Right atrium auricular region (tissue), 2 donors: ENCODE measurements at regions not wholly inside any gene's neighbourhood (a gene's known extent, or its start where the extent isn't known, plus 50 kb on each side); places are given as distances from the start of the nearest gene placed in this dataset.

Experiments
- DNase-seq: peaks from one replicate; pipeline ENCODE4 v3.0.0-alpha.2; 2019; ENCODE audit warnings: low spot score
- H3K27ac ChIP-seq, 2 donors: fragments of 200-600 bp; sonication (generic); 1 replicate in 1 of 2; 2 replicates in 1 of 2; pipeline ENCODE4 v1.5.1; 2016 to 2019
- H3K27me3 ChIP-seq, 2 donors: fragments of 200-600 bp; sonication (generic); one replicate each; pipeline versions ENCODE4 v1.5.1 to v1.6.0; 2017 to 2019
- H3K36me3 ChIP-seq: fragments of 200-600 bp; sonication (generic); one replicate; pipeline ENCODE4 v1.5.1; 2016
- H3K4me1 ChIP-seq, 2 donors: fragments of 200-600 bp; sonication (generic); one replicate each; pipeline versions ENCODE4 v1.5.1 to v1.6.0; 2017 to 2019
- H3K4me3 ChIP-seq, 2 donors: fragments of 200-600 bp; sonication (generic); 1 replicate in 1 of 2; 2 replicates in 1 of 2; pipeline ENCODE4 v1.5.1; 2017 to 2019; ENCODE audit warnings: mild to moderate bottlenecking in 1 of 2, moderate library complexity in 1 of 2
- H3K9me3 ChIP-seq, 2 donors: fragments of 200-600 bp; sonication (generic); one replicate each; pipeline ENCODE4 v1.5.1; 2019
- CTCF ChIP-seq, 2 donors: fragments of 200-600 bp; sonication (generic); IDR thresholded peaks; one replicate each; pipeline ENCODE4 v1.5.1; 2019; ENCODE audit warnings: antibody characterized with exemption in 2 of 2

GRCh38 chr11:115929618-115930129 lies 425.5 kb upstream of the CADM1 start:
- no peaks in the 10 kb centered on the region for H3K27me3 ChIP-seq
- DNase-seq = no peak
- no peaks in the 10 kb centered on the region for H3K9me3 ChIP-seq
- no peak overlapping the region for H3K27ac ChIP-seq
- no peaks in the 10 kb centered on the region for H3K36me3 ChIP-seq
- TF ChIP-seq CTCF (IDR thresholded peaks at IDR 0.05) = no peak
- peaks cover 0 to 22% of the 10 kb centered on the region in 2 donors for H3K4me1 ChIP-seq
- no peak overlapping the region for H3K4me3 ChIP-seq

- H3K9me3 ChIP-seq = no peaks in the 10 kb centered on the region
- no peak for DNase-seq
These were observed 424.6 kb upstream of the CADM1 start for GRCh38 chr11:115928811-115929210.

GRCh38 chr11:115927823-115928329 lies 423.7 kb upstream of the CADM1 start:
- peaks cover 0 to 22% of the 10 kb centered on the region in 2 donors for H3K4me1 ChIP-seq
- no peaks in the 10 kb centered on the region for H3K9me3 ChIP-seq
- no peak overlapping the region for H3K27ac ChIP-seq
- no peaks in the 10 kb centered on the region for H3K36me3 ChIP-seq
- no peak for DNase-seq
- TF ChIP-seq CTCF (IDR thresholded peaks at IDR 0.05) = no peak
- H3K27me3 ChIP-seq = no peaks in the 10 kb centered on the region
- H3K4me3 ChIP-seq = no peak overlapping the region

More at GRCh38 chr11:115928811-115929210, 424.6 kb upstream of the CADM1 start:
- H3K4me3 ChIP-seq = no peak overlapping the region
- H3K36me3 ChIP-seq = no peaks in the 10 kb centered on the region
- H3K4me1 ChIP-seq = peaks cover 0 to 22% of the 10 kb centered on the region in 2 donors
- H3K27ac ChIP-seq = no peak overlapping the region
- no peak for TF ChIP-seq CTCF (IDR thresholded peaks at IDR 0.05)
- H3K27me3 ChIP-seq = no peaks in the 10 kb centered on the region

- Histone ChIP-seq H3K4me1 (peaks cover 0 to 19% of the 10 kb centered on the region in 2 donors), H3K27ac (no peak overlapping the region), H3K27me3 (no peaks in the 10 kb centered on the region), H3K9me3 (no peaks in the 10 kb centered on the region), H3K36me3 (no peaks in the 10 kb centered on the region), H3K4me3 (no peak overlapping the region)
- DNase-seq = no peak
- no peak for TF ChIP-seq CTCF (IDR thresholded peaks at IDR 0.05)
These were observed 422.4 kb upstream of the CADM1 start for GRCh38 chr11:115926601-115927000.

- no peaks in the 10 kb centered on the region for H3K27me3 ChIP-seq
- no peak for DNase-seq
- no peak for TF ChIP-seq CTCF (IDR thresholded peaks at IDR 0.05)
- no peaks in the 10 kb centered on the region for H3K9me3 ChIP-seq
- H3K27ac ChIP-seq = no peak overlapping the region
- no peak overlapping the region for H3K4me3 ChIP-seq
- H3K36me3 ChIP-seq = no peaks in the 10 kb centered on the region
- H3K4me1 ChIP-seq = peaks cover 0 to 15% of the 10 kb centered on the region in 2 donors
These were observed 421.9 kb upstream of the CADM1 start for GRCh38 chr11:115926138-115926537.

- Histone ChIP-seq H3K9me3 (no peaks in the 10 kb centered on the region), H3K4me1 (peaks cover 0 to 10% of the 10 kb centered on the region in 2 donors), H3K36me3 (no peaks in the 10 kb centered on the region), H3K27ac (no peak overlapping the region), H3K4me3 (no peak overlapping the region), H3K27me3 (no peaks in the 10 kb centered on the region)
- TF ChIP-seq CTCF (IDR thresholded peaks at IDR 0.05) = no peak
- no peak for DNase-seq
These were observed 421.4 kb upstream of the CADM1 start for GRCh38 chr11:115925568-115926090.
